ENCODE measurements at regions not wholly inside any gene's neighbourhood (a gene's known extent, or its start where the extent isn't known, plus 50 kb on each side); places are given as distances from the start of the nearest gene placed in this dataset.
"Not testable (repeated sequence)": the region's sequence is repeated elsewhere in the genome, so short reads cannot be mapped to it uniquely, and the experiment has no call there.

DNA sequence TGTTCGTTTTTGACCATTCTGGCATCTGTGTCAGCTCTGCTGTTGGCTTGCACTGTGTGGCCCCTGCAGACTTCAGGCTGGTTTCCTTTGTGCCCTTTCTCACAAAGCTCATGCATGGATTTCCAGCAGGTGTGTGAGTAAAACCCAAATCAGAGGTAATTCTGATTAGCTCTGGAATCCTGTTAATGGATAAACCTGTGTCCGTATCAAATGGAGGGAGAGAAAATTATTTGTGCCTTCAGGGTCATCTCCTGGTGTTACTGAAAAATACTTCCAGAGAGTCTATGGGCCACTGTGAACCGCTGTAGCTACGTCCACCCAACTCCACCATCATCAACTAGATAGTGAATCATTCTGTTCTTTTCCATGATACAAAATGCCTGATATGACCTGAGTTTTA, 726.1 kb upstream of the TPTE start:
- DNase-seq = not testable (repeated sequence)

GRCh38 chr21:9796293-9796692, 725.1 kb upstream of the TPTE start:
- not testable (repeated sequence) for DNase-seq

DNA sequence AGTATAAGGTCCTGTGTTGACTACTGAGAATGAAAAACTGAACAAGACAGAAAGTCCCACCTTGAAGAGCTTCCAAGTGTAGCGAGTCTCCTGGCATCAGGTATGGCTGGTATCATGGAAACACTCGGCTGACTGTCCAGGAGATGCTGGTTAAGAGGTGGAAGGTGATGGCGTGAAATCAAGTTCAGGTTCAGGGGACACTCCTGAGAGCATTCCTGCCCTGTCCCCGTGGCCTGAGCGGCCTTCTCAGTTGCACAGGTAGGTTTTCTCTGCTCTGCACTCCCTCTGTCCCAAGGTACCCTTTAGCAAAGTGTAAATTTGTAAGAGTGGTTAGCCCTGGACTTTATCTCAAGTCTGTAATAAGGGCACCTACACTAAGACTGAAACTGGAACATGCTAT, 713.7 kb upstream of the TPTE start:
- not testable (repeated sequence) for DNase-seq

DNA sequence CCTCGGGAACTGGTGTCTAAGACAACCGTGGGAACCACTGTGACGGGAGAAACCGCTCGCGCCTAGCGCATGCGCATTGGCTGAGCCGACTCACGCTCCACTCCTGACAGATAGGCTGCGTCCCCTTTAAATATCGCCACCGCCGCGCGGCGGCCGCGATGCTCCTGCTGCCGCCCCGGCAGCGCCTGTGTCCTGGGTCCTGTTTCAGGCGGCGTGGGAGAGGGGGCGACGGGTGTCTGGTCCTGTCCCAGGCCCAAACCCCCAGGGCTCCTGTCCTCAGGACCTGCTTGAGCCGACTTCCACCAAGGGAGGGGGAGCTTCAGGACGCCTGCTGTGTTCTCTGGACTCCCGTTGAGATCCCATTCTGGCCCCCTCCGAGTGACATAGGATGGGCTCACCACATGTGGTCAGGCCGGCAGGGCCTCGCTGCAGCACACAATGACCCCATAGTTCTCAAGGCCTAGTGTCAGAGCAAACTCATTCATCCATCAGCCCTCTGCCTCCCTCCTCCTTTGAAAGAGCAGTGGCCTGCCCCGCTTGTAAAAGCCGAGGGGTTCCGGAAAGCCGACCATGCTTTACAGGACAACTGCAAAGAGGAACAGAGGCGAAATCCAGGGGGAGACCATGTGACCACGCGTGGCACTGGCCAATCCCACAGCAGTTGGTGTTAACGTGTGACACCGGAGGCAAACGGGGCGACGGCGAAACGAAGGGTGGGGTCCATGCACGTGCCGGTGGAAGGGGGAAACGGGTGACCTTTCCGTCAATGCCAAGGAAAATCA, 710.0 kb upstream of the TPTE start:
- DNase-seq = not testable (repeated sequence)

DNA sequence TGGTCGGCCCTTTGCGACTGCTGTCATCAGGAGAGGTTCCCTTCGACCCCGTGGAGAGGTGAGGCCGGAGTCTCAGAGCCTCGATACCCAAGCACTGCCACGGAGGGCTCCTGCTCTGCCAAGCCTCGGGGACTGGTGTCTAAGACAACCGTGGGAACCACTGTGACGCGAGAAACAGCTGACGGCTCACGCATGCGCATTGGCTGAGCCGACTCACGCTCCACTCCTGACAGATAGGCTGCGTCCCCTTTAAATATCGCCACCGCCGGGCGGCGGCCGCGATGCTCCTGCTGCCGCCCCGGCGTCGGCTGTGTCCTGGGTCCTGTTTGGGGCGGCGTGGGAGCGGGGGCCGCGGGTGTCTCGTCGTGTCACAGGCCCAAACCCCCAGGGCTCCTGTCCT, 708.9 kb upstream of the TPTE start:
- not testable (repeated sequence) for DNase-seq

- DNase-seq = not testable (repeated sequence)
Observed at GRCh38 chr21:9813894-9814814, 707.2 kb upstream of the TPTE start.

DNA sequence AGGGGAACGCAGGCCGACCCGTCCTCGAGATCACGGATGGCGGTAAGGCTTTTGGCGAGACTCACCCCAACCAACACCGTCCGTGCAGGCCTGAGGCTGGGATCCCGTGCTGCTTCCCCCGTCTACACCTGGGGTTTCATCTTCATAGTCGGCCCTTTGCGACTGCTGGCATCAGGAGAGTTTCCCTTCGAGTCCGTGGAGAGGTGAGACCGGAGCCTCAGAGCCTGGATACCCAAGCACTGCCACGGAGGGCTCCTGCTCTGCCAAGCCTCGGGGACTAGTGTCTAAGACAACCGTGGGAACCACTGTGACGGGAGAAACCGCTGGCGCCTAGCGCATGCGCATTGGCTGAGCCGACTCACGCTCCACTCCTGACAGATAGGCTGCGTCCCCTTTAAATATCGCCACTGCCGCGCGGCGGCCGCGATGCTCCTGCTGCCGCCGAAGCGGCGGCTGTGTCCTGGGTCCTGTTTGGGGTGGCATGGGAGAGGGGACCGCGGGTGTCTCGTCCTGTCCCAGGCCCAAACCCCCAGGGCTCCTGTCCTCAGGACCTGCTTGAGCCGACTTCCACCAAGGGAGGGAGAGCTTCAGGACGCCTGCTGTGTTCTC, 706.1 kb upstream of the TPTE start:
- DNase-seq = not testable (repeated sequence)

DNA sequence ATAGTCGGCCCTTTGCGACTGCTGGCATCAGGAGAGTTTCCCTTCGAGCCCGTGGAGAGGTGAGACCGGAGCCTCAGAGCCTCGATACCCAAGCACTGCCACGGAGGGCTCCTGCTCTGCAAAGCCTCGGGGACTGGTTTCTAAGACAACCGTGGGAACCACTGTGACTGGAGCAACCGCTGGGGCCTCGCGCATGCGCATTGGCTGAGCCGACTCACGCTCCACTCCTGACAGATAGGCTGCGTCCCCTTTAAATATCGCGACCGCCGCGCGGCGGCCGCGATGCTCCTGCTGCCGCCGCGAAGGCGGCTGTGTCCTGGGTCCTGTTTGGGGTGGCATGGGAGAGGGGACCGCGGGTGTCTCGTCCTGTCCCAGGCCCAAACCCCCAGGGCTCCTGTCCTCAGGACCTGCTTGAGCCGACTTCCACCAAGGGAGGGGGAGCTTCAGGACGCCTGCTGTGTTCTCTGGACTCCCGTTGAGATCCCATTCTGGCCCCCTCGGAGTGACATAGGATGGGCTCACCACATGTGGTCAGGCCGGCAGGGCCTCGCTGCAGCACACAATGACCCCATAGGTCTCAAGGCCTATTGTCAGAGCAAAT, 704.5 kb upstream of the TPTE start:
- not testable (repeated sequence) for DNase-seq

DNA sequence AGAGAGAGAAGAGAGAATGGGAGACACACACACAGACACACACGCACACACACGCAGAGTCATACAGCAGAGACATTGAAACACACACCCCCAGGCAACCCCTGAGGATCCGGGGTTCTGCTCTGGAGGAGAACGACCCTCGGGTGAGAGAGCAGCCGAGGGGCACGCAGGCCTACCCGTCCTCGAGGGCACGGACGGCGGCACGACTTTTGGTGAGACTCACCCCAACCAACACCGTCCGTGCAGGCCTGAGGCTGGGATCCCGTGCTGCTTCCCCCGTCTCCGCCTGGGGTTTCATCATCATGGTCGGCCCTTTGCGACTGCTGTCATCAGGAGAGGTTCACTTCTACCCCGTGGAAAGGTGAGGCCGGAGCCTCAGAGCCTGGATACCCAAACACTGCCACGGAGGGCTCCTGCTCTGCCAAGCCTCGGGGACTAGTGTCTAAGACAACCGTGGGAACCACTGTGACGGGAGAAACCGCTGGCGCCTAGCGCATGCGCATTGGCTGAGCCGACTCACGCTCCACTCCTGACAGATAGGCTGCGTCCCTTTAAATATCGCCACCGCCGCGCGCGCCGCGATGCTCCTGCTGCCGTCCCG, 703.4 kb upstream of the TPTE start:
- not testable (repeated sequence) for DNase-seq

DNA sequence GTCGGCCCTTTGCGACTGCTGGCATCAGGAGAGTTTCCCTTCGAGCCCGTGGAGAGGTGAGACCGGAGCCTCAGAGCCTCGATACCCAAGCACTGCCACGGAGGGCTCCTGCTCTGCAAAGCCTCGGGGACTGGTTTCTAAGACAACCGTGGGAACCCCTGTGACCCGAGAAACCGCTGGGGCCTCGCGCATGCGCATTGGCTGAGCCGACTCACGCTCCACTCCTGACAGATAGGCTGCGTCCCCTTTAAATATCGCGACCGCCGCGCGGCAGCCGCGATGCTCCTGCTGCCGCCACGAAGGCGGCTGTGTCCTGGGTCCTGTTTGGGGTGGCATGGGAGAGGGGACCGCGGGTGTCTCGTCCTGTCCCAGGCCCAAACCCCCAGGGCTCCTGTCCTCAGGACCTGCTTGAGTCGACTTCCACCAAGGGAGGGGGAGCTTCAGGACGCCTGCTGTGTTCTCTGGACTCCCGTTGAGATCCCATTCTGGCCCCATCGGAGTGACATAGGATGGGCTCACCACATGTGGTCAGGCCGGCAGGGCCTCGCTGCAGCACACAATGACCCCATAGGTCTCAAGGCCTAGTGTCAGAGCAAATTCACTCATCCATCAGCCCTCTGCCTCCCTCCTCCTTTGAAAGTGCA, 701.7 kb upstream of the TPTE start:
- DNase-seq = not testable (repeated sequence)

GRCh38 chr21:9820579-9820978, 700.8 kb upstream of the TPTE start:
- not testable (repeated sequence) for DNase-seq

- DNase-seq = not testable (repeated sequence)
Observed at GRCh38 chr21:9821472-9821871, 699.9 kb upstream of the TPTE start.

DNA sequence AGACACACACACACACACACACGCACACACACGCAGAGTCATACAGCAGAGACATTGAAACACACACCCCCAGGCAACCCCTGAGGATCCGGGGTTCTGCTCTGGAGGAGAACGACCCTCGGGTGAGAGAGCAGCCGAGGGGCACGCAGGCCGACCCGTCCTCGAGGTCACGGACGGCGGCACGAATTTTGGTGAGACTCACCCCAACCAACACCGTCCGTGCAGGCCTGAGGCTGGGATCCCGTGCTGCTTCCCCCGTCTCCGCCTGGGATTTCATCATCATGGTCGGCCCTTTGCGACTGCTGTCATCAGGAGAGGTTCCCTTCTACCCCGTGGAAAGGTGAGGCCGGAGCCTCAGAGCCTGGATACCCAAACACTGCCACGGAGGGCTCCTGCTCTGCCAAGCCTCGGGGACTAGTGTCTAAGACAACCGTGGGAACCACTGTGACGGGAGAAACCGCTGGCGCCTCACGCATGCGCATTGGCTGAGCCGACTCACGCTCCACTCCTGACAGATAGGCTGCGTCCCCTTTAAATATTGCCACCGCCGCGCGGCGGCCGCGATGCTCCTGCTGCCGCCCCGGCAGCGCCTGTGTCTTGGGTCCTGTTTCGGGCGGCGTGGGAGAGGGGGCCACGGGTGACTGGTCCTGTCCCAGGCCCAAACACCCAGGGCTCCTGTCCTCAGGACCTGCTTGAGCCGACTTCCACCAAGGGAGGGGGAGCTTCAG, 699.1 kb upstream of the TPTE start:
- DNase-seq = not testable (repeated sequence)

DNA sequence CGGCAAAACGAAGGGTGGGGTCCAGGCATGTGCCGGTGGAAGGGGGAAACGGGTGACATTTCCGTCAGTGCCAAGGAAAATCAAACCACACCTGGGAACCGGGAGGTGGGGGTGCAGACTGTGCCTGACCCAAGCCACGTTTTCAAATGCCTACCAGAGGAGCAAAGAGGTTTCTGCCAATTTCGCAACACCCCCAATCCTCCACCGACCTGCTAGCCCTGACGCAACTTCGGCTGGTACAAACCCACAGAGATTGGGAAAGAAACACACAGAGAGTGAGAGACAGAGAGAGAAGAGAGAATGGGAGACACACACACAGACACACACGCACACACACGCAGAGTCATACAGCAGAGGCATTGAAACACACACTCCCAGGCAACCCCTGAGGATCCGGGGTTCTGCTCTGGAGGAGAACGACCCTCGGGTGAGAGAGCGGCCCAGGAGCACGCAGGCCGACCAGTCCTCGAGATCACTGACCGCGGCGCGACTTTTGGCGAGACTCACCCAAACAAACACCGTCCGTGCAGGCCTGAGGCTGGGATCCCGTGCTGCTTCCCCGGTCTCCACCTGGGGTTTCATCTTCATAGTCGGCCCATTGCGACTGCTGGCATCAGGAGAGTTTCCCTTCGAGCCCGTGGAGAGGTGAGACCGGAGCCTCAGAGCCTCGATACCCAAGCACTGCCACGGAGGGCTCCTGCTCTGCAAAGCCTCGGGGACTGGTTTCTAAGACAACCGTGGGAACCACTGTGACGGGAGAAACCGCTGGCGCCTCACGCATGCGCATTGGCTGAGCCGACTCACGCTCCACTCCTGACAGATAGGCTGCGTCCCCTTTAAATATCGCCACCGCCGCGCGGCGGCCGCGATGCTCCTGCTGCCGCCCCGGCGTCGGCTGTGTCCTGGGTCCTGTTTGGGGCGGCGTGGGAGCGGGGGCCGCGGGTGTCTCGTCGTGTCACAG, 697.9 kb upstream of the TPTE start:
- DNase-seq = peak; percentile 18

- peak; percentile 50 for DNase-seq
Observed at GRCh38 chr21:9830801-9831200, 690.6 kb upstream of the TPTE start.

DNA sequence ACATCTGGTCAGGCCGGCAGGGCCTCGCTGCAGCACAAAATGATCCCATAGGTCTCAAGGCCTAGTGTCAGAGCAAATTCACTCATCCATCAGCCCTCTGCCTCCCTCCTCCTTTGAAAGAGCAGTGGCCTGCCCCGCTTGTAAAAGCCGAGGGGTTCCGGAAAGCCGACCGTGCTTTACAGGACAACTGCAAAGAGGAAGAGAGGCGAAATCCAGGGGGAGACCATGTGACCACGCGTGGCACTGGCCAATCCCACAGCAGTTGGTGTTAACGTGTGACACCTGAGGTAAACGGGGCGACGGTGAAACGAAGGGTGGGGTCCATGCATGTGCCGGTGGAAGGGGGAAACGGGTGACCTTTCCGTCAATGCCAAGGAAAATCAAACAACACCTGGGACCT, 688.6 kb upstream of the TPTE start:
- not testable (repeated sequence) for DNase-seq

GRCh38 chr21:9836547-9836946, 684.8 kb upstream of the TPTE start:
- peak; percentile 51 for DNase-seq

- peak; percentile 57 for DNase-seq
Observed at GRCh38 chr21:9837001-9837400, 684.4 kb upstream of the TPTE start.

DNA sequence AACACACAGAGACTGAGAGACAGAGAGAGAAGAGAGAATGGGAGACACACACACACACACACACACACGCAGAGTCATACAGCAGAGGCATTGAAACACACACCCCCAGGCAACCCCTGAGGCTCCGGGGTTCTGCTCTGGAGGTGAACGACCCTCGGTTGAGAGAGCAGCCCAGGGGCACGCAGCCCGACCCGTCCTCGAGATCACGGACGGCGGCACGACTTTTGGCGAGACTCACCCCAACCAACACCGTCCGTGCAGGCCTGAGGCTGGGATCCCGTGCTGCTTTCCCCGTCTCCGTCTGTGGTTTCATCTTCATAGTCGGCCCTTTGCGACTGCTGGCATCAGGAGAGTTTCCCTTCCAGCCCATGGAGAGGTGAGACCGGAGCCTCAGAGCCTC, 683.9 kb upstream of the TPTE start:
- DNase-seq = not testable (repeated sequence)

All from RPMI8226 (cell line).